ENCODE measurements at regions not wholly inside any gene's neighbourhood (a gene's known extent, or its start where the extent isn't known, plus 50 kb on each side); places are given as distances from the start of the nearest gene placed in this dataset.
A peak's percentile ranks its signal among the peaks of the same experiment; 100 is the strongest.

- no peak for DNase-seq
- Mint-ChIP-seq H3K9me3 (no peaks in the 10 kb centered on the region), H3K27me3 (no peaks in the 10 kb centered on the region), H3K27ac (no peak overlapping the region), H3K4me1 (no peaks in the 10 kb centered on the region), H3K4me3 (no peak overlapping the region)
- no peak for ATAC-seq
These were observed 307.3 kb upstream of the IRX1 start for GRCh38 chr5:3288325-3288724.

DNA sequence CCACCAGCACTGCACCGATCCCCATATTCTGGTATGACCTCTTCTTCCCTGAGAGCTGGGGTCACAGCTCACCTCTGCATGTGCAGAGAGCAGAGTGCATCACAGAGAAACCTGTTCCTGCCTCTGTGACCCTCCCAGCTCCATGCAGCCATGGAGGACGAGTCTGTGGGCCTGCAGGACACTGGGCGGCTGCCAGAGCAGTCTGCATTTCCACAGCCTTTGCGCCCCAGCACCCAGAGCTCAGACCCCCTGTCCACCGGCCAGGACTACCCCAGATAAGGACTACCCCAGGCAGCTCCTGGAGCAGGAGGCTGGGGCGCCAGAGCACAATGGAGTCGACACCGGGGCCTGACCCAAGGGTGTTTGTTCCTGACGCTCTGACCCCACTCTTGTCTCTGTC lies 308.1 kb upstream of the IRX1 start:
- no peak for DNase-seq
- Mint-ChIP-seq H3K4me3 (no peak overlapping the region), H3K9me3 (peaks cover 0 to 7% of the 10 kb centered on the region in 2 donors), H3K27me3 (peaks cover 5% of the 10 kb centered on the region), H3K4me1 (no peaks in the 10 kb centered on the region), H3K27ac (no peak overlapping the region)
- ATAC-seq: no peak

DNA sequence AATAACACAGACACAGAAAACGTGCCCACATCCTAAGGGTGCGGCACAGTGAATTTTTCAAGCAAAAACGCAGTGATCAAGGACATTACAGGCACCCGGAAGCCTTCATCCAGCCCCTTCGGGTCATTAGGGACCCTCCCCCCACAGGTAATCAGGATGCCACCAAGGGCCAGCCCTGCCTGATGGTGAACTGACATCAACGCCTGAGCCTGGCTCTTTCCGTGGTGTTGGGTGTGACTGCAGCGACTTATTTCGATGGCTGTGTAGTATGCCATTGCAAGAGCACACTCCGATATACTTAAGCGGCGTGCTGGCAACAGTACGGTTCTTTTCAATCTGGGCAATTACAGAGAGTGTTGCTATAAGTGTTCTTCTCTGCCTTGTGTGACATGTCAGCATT lies 310.0 kb upstream of the IRX1 start:
- H3K27me3 Mint-ChIP-seq: peaks cover 21% of the 10 kb centered on the region
- H3K9me3 Mint-ChIP-seq: peaks cover 0 to 8% of the 10 kb centered on the region in 2 donors
- H3K4me3 Mint-ChIP-seq: no peak overlapping the region
- H3K4me1 Mint-ChIP-seq: no peaks in the 10 kb centered on the region
- ATAC-seq (no peak), DNase-seq (no peak)
- no peak overlapping the region for H3K27ac Mint-ChIP-seq

DNA sequence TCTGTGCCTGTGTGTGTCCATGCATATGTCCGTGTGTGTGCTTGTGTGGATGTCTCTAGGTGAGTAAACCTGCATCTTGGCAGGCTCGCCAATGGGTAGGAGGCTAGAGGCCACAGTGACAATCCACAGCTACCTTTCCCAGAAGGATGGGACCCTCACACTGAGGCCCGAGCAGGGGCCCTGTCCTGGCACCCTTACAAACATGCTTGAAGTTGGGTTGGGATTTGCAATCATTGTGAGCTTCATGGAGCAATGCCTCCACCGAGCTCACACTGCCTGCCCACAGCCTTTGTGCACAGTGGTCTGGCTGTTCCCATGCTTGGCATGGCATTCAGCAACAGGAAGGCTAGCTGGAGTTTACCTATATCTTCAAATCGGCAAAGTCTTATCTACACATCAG lies 311.1 kb upstream of the IRX1 start:
- H3K4me3 Mint-ChIP-seq: no peak overlapping the region
- peaks cover 31% of the 10 kb centered on the region for H3K27me3 Mint-ChIP-seq
- no peak for ATAC-seq
- DNase-seq: no peak
- H3K4me1 Mint-ChIP-seq: no peaks in the 10 kb centered on the region
- peaks cover 0 to 8% of the 10 kb centered on the region in 2 donors for H3K9me3 Mint-ChIP-seq
- H3K27ac Mint-ChIP-seq: no peak overlapping the region

DNA sequence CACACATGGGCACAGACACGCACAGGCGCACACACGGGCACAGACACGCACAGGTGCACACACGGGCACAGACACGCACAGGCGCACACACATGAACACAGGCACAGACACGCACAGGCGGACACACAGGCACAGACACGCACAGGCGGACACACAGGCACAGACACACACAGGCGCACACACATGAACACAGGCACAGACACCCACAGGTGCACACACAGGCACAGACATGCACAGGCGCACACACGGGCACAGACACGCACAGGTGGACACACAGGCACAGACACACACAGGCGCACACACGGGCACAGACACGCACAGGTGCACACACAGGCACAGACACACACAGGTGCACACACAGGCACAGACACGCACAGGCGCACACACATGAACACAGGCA lies 312.8 kb upstream of the IRX1 start:
- ATAC-seq (no peak), DNase-seq (no peak)
- Mint-ChIP-seq H3K9me3 (peaks cover 0 to 8% of the 10 kb centered on the region in 2 donors), H3K4me3 (no peak overlapping the region), H3K4me1 (peaks cover 2% of the 10 kb centered on the region), H3K27ac (no peak overlapping the region), H3K27me3 (peaks cover 31% of the 10 kb centered on the region)

GRCh38 chr5:3281366-3281765 lies 314.3 kb upstream of the IRX1 start:
- ATAC-seq (no peak), DNase-seq (no peak)
- Mint-ChIP-seq H3K9me3 (peaks cover 0 to 8% of the 10 kb centered on the region in 2 donors), H3K27me3 (peaks cover 39% of the 10 kb centered on the region), H3K27ac (no peak overlapping the region), H3K4me3 (no peak overlapping the region), H3K4me1 (peaks cover 14% of the 10 kb centered on the region)

DNA sequence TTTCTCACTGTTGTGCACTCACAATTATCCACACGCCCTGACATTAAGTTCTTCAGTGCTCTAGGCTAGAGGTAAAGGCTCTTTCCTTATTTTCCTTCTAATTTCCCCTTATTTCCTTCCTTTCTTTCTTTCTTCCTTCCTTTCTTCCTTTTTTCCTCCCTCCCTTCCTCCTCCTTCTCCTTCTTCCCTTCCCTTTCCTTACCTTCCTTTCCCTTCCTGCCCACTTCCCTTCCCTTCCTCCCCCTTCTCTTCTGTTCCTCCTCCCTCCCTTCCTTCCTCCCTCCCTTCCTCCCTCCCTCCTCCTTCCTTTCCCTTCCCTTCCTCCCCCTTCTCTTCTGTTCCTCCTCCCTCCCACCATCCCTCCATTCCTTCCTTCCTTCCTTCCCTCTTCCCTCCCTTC lies 317.0 kb upstream of the IRX1 start:
- no peak for DNase-seq

DNA sequence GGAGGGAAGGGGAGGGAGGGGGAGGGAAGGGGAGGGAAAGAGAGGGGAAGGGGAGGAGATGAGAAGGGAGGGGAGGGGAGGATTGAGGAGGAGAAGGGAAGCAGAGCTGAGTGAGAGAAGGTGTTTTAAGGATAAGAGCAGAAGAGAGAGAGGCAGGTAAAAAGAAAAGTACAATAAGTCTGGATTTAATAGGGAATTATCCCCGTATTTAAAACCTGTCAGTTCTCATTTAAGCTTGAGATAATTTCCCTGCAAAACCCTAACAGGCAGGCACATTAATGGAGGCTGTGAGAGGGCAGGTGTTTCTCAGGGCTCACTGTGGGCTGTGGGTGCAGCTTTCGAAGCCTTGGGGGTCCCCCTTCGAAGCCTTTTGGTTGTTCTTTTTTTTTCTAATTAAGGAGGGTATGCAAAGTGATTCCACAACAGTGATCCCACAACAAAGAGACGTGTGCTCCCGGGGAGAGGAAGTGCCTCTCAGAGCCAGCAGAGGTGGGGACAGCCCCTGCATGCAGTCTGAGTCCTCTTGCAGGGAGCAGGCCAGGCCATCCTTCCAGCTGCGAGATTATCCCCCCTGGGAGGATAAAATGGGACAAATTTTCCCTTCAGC lies 317.9 kb upstream of the IRX1 start:
- Mint-ChIP-seq H3K27ac (no peak overlapping the region), H3K4me3 (no peak overlapping the region), H3K4me1 (peaks cover 14% of the 10 kb centered on the region), H3K27me3 (peaks cover 43% of the 10 kb centered on the region), H3K9me3 (peaks cover 0 to 3% of the 10 kb centered on the region in 2 donors)
- DNase-seq (peak; percentile 18 to 61), ATAC-seq (peak; percentile 94)

More for the DNA sequence above, 317.0 kb upstream of the IRX1 start:
- Mint-ChIP-seq H3K4me1 (peaks cover 14% of the 10 kb centered on the region), H3K9me3 (peaks cover 0 to 8% of the 10 kb centered on the region in 2 donors), H3K27ac (no peak overlapping the region), H3K27me3 (peaks cover 45% of the 10 kb centered on the region), H3K4me3 (no peak overlapping the region)
- no peak for ATAC-seq

DNA sequence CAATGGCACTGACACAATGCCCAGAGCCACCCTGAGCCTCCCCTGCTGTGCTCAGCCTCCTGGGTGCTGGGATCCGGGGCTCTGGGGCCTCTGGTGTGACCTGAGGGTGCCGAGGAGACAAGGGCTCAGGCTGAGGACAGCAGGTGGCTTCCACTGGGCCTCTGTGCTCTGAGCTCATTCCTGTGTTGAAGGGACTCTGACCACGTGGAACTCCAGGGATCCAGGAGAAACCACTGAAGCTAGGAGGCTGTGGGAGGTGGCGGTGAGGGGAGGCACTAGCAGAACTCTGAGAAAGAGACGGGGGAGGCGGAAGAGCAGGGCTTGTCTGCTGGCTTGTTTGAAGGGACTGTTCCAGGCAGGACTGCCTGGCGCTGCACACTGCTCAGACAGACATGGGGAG lies 318.7 kb upstream of the IRX1 start:
- Mint-ChIP-seq H3K9me3 (no peaks in the 10 kb centered on the region), H3K4me3 (peak overlapping the region in 1 of 2 donors; percentile 6), H3K4me1 (peaks cover 14% of the 10 kb centered on the region), H3K27ac (peak overlapping the region in 1 of 2 donors; percentile 72), H3K27me3 (peaks cover 37% of the 10 kb centered on the region)
- DNase-seq (no peak), ATAC-seq (no peak)

- H3K4me3 Mint-ChIP-seq: no peak overlapping the region
- H3K27ac Mint-ChIP-seq: no peak overlapping the region
These were observed 326.1 kb upstream of the IRX1 start for GRCh38 chr5:3269395-3270169.

GRCh38 chr5:3268760-3269330 lies 326.8 kb upstream of the IRX1 start:
- Mint-ChIP-seq H3K4me1 (no peaks in the 10 kb centered on the region), H3K4me3 (no peak overlapping the region), H3K9me3 (no peaks in the 10 kb centered on the region), H3K27me3 (peaks cover 11% of the 10 kb centered on the region), H3K27ac (no peak overlapping the region)
- ATAC-seq: no peak
- no peak for DNase-seq

More at GRCh38 chr5:3269395-3270169, 326.1 kb upstream of the IRX1 start:
- Mint-ChIP-seq H3K4me1 (no peaks in the 10 kb centered on the region), H3K9me3 (no peaks in the 10 kb centered on the region), H3K27me3 (peaks cover 14% of the 10 kb centered on the region)
- ATAC-seq (no peak), DNase-seq (no peak)

- ATAC-seq (no peak), DNase-seq (no peak)
- Mint-ChIP-seq H3K4me1 (no peaks in the 10 kb centered on the region), H3K9me3 (peaks cover 3 to 6% of the 10 kb centered on the region in 2 donors), H3K4me3 (no peak overlapping the region), H3K27me3 (peaks cover 6% of the 10 kb centered on the region), H3K27ac (no peak overlapping the region)
These were observed 328.8 kb upstream of the IRX1 start for GRCh38 chr5:3266861-3267260.

DNA sequence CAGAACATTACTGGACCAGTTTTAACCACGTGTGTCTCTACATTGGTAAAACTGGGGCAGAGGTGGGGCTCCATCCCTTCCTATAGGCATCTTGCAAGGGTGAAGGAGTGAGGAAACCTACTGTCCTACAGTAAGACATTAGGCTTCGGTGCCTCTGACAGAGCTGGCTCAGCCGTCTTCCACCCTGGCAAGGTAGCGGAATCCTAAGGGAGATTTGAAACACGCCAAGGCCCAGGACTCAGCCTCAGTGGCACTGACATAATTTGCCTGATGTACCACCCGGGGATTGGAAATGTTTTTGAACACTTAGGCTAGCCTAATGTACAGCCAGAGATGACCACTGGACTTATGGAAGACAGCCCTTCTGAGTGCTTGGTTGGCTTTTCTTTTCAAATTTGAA lies 329.7 kb upstream of the IRX1 start:
- H3K27me3 Mint-ChIP-seq: peaks cover 6% of the 10 kb centered on the region
- no peak for DNase-seq
- peaks cover 12 to 15% of the 10 kb centered on the region in 2 donors for H3K9me3 Mint-ChIP-seq
- H3K4me3 Mint-ChIP-seq: no peak overlapping the region
- H3K27ac Mint-ChIP-seq: no peak overlapping the region
- H3K4me1 Mint-ChIP-seq: no peaks in the 10 kb centered on the region
- ATAC-seq: no peak

- ATAC-seq (no peak), DNase-seq (no peak)
- H3K4me1 Mint-ChIP-seq: no peaks in the 10 kb centered on the region
- H3K4me3 Mint-ChIP-seq: no peak overlapping the region
- peaks cover 14 to 19% of the 10 kb centered on the region in 2 donors for H3K9me3 Mint-ChIP-seq
- peaks cover 6% of the 10 kb centered on the region for H3K27me3 Mint-ChIP-seq
- H3K27ac Mint-ChIP-seq: no peak overlapping the region
These were observed 330.3 kb upstream of the IRX1 start for GRCh38 chr5:3265131-3265885.

DNA sequence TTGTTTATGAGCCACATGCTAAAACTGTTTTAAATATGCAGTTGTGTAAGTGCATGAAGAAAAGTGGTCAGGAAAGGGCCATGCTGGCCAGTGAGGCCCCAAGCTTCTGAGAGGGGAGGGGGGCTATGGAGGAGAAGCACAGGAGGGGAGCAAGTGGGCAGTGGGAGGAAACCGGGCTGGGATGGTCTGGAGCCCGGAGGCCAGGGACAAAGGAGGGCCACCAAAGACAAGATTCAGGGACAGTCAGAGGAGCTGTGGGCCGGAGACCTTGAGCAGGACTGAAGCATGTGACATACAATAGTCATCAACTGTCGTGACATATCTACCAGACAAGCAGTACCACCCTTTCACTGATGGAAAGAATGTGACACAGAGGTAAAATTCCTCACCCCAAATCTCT lies 333.2 kb upstream of the IRX1 start:
- Mint-ChIP-seq H3K9me3 (peaks cover 14 to 19% of the 10 kb centered on the region in 2 donors), H3K27me3 (no peaks in the 10 kb centered on the region), H3K4me3 (no peak overlapping the region), H3K4me1 (no peaks in the 10 kb centered on the region), H3K27ac (no peak overlapping the region)
- DNase-seq (no peak), ATAC-seq (no peak)

DNA sequence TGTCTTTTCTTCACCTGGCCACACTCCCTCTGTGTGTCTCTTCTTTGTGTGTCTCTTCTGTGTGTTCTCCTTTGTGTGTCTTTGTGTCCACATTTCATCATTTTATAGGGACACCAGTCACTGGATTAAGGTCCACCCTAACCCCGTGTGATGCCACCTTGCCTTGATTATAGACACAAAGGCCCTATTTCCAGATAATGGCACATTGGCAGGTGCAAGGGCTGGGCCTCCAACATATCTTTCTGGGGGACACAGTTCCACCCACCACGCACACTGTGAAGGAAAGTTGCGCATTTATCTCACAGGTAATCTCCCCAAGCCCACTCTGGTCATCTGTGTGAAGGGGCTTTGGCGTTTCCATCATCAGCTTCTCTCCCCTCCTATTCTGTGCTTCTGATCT lies 334.6 kb upstream of the IRX1 start:
- no peak overlapping the region for H3K4me3 Mint-ChIP-seq
- no peaks in the 10 kb centered on the region for H3K4me1 Mint-ChIP-seq
- DNase-seq: no peak
- H3K27me3 Mint-ChIP-seq: no peaks in the 10 kb centered on the region
- H3K9me3 Mint-ChIP-seq: peaks cover 14 to 19% of the 10 kb centered on the region in 2 donors
- no peak overlapping the region for H3K27ac Mint-ChIP-seq
- ATAC-seq: no peak

Data from stimulated activated naive CD8-positive, alpha-beta T cell treated with anti-CD3 and anti-CD28 coated beads, Interleukin-15, amount 100 ng/mL, for 72 hours (primary cell).